Heart left ventricle (tissue), 16 donors: ENCODE measurements at regions not wholly inside any gene's neighbourhood (a gene's known extent, or its start where the extent isn't known, plus 50 kb on each side); places are given as distances from the start of the nearest gene placed in this dataset.

Source experiments
- ATAC-seq, 4 donors: fragments of 200-7000 bp; cut with Tn5 transposase; one replicate each; pipeline ENCODE4 v1.9.1; 2020 to 2022; ENCODE audit warnings: moderate library complexity in 4 of 4, mild to moderate bottlenecking in 3 of 4, moderate number of reproducible peaks in 1 of 4
- DNase-seq, 5 donors: peaks; one replicate each; pipeline ENCODE4 v3.0.0-alpha.2; 2020
- H3K27ac ChIP-seq, 12 donors: fragments of 200-600 bp; sonication (generic) in 4 of 12; one replicate each; pipeline versions ENCODE4 v1.5.0 to v1.8.0; 2016 to 2022; ENCODE audit warnings: mild to moderate bottlenecking in 2 of 12
- H3K27me3 ChIP-seq, 9 donors: fragments of 200-600 bp; sonication (generic) in 2 of 9; one replicate each; pipeline versions ENCODE4 v1.5.1 to v1.8.0; 2016 to 2022; ENCODE audit warnings: mild to moderate bottlenecking in 3 of 9
- H3K36me3 ChIP-seq, 9 donors: fragments of 200-600 bp; sonication (generic) in 2 of 9; one replicate each; pipeline versions ENCODE4 v1.5.0 to v1.8.0; 2018 to 2022; ENCODE audit warnings: mild to moderate bottlenecking in 2 of 9
- H3K4me1 ChIP-seq, 12 donors: fragments of 200-600 bp; sonication (generic) in 4 of 12; one replicate each; pipeline versions ENCODE4 v1.5.0 to v1.8.0; 2016 to 2022; ENCODE audit warnings: mild to moderate bottlenecking in 3 of 12
- H3K4me3 ChIP-seq, 12 donors: fragments of 200-600 bp; sonication (generic) in 4 of 12; one replicate each; pipeline versions ENCODE4 v1.5.0 to v1.8.0; 2017 to 2022; ENCODE audit warnings: mild to moderate bottlenecking in 9 of 12, moderate library complexity in 4 of 12
- H3K9me3 ChIP-seq, 12 donors: fragments of 200-600 bp; sonication (generic) in 4 of 12; one replicate each; pipeline versions ENCODE4 v1.5.0 to v1.8.0; 2016 to 2022; ENCODE audit warnings: mild to moderate bottlenecking in 1 of 12
- CTCF ChIP-seq, 12 donors: fragments of 200-600 bp; sonication (generic) in 4 of 12; IDR thresholded peaks; one replicate each; pipeline versions ENCODE4 v1.5.0 to v1.8.0; 2018 to 2022; ENCODE audit warnings: antibody characterized with exemption in 12 of 12, mild to moderate bottlenecking in 5 of 12
- POLR2A ChIP-seq, 2 donors: fragments of 450-650 bp; IDR thresholded peaks; one replicate each; pipeline ENCODE4 v1.6.1; 2017; ENCODE audit warnings: antibody characterized with exemption in 2 of 2, mild to moderate bottlenecking in 2 of 2, moderate library complexity in 2 of 2
- WGBS, 4 donors: extraction: QIAGEN DNeasy Blood & Tissue Kit in 2 of 4; methylation state at CpG; one replicate each; pipeline versions ENCODE4 v1.1.5 to v1.1.7; 2013 to 2018; 5-methylcytosine and 5-hydroxymethylcytosine counted together
- intact Hi-C, 10 donors: fragments of 100-400 bp; cut with DNase I; formaldehyde crosslinking; loops; one replicate each; pipeline versions ENCODE4 v1.11.1 to v1.14.2; 2022
- donor health status: ischemic (EF 13 %, LVEDD 7.1; RV severe dilation, severe dysfunction).
- donor health status: healthy with polysubstance abuse.
- donor health status: DM: no; HTN: yes; CAD: no.
- donor health status: DM: no; HTN: no; CAD: no.
- donor health status: ischemic (EF 25% LVEDD 6.9; RV normal size, moderate dysfunction).
- donor health status: ischemic (EF 25% LVEDD 5.7; RV mildly dilated, moderate dysfunction).
- donor health status: healthy.
- donor health status: DM: yes; HTN: yes; CAD: no.
- donor health status: ischemic (EF 35%, LVEDD 5.7; RV mildly dilated, moderate dysfunction).
- donor health status: nonischemic (EF 11% LVEDD 7.7; RV severe dilation, severe dysfunction).
- donor health status: DM: yes; HTN: yes; CAD: no.
- donor health status: PGD.
- donor health status: ischemic (EF 29% LVEDD 5.4; RV normal size, mild dysfunction).
- donor health status: nonischemic (EF 23%, LVEDD 6.1; RV moderate dilation, normal function).

- Histone ChIP-seq H3K27me3 (no peaks in the 10 kb centered on the region), H3K27ac (no peak overlapping the region), H3K9me3 (no peaks in the 10 kb centered on the region), H3K4me3 (no peak overlapping the region), H3K4me1 (peaks cover 0 to 11% (median 0%) of the 10 kb centered on the region in 12 donors), H3K36me3 (no peaks in the 10 kb centered on the region)
- ATAC-seq: no peak
- 27 to 38% (median 33%) methylated on average over 3 of the region's 3 CpGs for WGBS, 4 donors
- DNase-seq: no peak
- no peak for TF ChIP-seq POLR2A (IDR thresholded peaks at IDR 0.05)
- TF ChIP-seq CTCF (IDR thresholded peaks at IDR 0.05): no peak
- intact Hi-C loops: no loop called here
Measured at GRCh38 chr7:121620206-121620605, 224.1 kb upstream of the FAM3C start.

GRCh38 chr7:121618182-121618581 lies 222.1 kb upstream of the FAM3C start:
- WGBS, 4 donors: 74 to 90% (median 80%) methylated on average over 2 of the region's 2 CpGs
- no peak for ATAC-seq
- no peaks in the 10 kb centered on the region for H3K27me3 ChIP-seq

GRCh38 chr7:121610243-121610642 lies 214.1 kb upstream of the FAM3C start:
- Histone ChIP-seq H3K4me1 (peaks cover 0 to 13% (median 0%) of the 10 kb centered on the region in 12 donors), H3K27me3 (no peaks in the 10 kb centered on the region), H3K27ac (no peak overlapping the region), H3K4me3 (no peak overlapping the region), H3K9me3 (no peaks in the 10 kb centered on the region), H3K36me3 (no peaks in the 10 kb centered on the region)
- intact Hi-C loops: no loop called here
- peak in 1 of 5 donors; percentile 26 for DNase-seq
- 6 to 18% (median 7%) methylated on average over 1 of the region's 1 CpG for WGBS, 4 donors
- TF ChIP-seq POLR2A (IDR thresholded peaks at IDR 0.05): no peak
- TF ChIP-seq CTCF (IDR thresholded peaks at IDR 0.05): no peak
- peak in 3 of 4 donors; percentile 15 to 70 (median 56) for ATAC-seq

More at GRCh38 chr7:121618182-121618581, 222.1 kb upstream of the FAM3C start:
- Histone ChIP-seq H3K36me3 (no peaks in the 10 kb centered on the region), H3K27ac (no peak overlapping the region), H3K4me1 (peaks cover 0 to 9% (median 0%) of the 10 kb centered on the region in 12 donors), H3K9me3 (no peaks in the 10 kb centered on the region), H3K4me3 (no peak overlapping the region)
- DNase-seq: no peak
- no peak for TF ChIP-seq POLR2A (IDR thresholded peaks at IDR 0.05)
- no peak for TF ChIP-seq CTCF (IDR thresholded peaks at IDR 0.05)
- intact Hi-C loops: no loop called here

- intact Hi-C loops: loop anchor here in 2 of 10 donors (10.0 kb wide), 1 partner anchor 386 kb away; no protein-coding TSS in a partner anchor
- no peaks in the 10 kb centered on the region for H3K27me3 ChIP-seq
- no peak overlapping the region for H3K4me3 ChIP-seq
- no peak for ATAC-seq
- no peaks in the 10 kb centered on the region for H3K36me3 ChIP-seq
- H3K9me3 ChIP-seq: no peaks in the 10 kb centered on the region
- H3K4me1 ChIP-seq: peaks cover 0 to 15% (median 0%) of the 10 kb centered on the region in 12 donors
- TF ChIP-seq POLR2A (IDR thresholded peaks at IDR 0.05): no peak
- TF ChIP-seq CTCF (IDR thresholded peaks at IDR 0.05): no peak
- no peak for DNase-seq
- no peak overlapping the region for H3K27ac ChIP-seq
Measured at GRCh38 chr7:121609208-121609607, 213.1 kb upstream of the FAM3C start.
